SH-SY5Y (cell line): ENCODE measurements at regions not wholly inside any gene's neighbourhood (a gene's known extent, or its start where the extent isn't known, plus 50 kb on each side); places are given as distances from the start of the nearest gene placed in this dataset.

Experiments used
- GATA2 ChIP-seq: IDR thresholded peaks from 2 replicates; pipeline ENCODE4 v1.6.1; 2011; ENCODE audit warnings: mild to moderate bottlenecking, low read depth, low read length
- GATA3 ChIP-seq: IDR thresholded peaks from 2 replicates; pipeline ENCODE4 v1.6.1; 2011; ENCODE audit warnings: low read depth, mild to moderate bottlenecking, low read length, moderate library complexity

- TF ChIP-seq GATA2 (no peak), GATA3 (no peak)
Observed at GRCh38 chr12:87772401-87772800, 256.8 kb downstream of the C12orf50 start.
